Retinal pigment epithelial cell (primary cell): ENCODE measurements at regions not wholly inside any gene's neighbourhood (a gene's known extent, or its start where the extent isn't known, plus 50 kb on each side); places are given as distances from the start of the nearest gene placed in this dataset.

ENCODE experiments used
- DNase-seq: peaks from one replicate; pipeline ENCODE4 v3.0.0-alpha.2; 2010; ENCODE audit warnings: low read depth
- H3K4me3 ChIP-seq: 2 replicates; pipeline ENCODE4 v1.5.1; 2011; ENCODE audit warnings: mild to moderate bottlenecking, low read length, control low read depth, moderate library complexity
- TF ChIP-seq, protein P1 (sequence below): conservative IDR thresholded peaks from 2 replicates; pipeline ENCODE4 v1.5.1; 2011; ENCODE audit warnings: low read depth, low read length, control low read depth, inconsistent platforms

DNA sequence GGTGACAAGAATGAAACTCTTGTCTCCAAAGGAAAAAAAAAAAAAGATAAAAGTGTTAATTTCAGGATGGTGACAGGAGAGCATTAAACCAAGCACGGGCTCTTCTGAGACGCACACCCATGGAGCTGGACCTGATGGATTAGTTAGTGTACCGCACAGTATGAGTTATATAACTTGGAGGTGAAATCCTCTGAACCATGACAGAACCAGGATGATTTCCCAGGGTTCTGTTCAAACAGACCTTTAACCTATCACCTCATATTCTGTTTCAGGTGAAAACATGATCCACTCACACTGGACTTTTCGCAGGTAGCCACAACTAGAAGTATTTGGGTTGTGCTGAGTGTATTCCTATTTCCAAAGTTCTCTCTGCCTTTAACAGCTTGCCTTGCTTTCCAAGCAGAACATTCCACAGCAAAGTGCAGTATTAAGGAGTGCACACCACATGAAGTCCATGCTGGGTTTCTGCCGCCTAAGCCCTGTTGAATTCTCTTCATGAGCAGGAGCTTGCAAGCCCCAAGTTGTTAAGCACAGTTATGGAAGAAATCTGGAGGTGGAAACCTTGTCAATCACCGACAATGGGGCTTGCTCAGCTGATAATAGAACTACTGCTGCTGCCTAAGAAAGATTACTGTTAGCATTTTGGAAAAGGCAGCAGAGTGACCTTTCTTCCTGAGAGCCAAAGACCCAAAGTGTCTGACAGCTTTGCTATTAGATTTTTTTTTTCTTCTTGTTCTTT is 461.7 kb downstream of the TLE1 start:
- DNase-seq: no peak
- TF ChIP-seq, protein P1, sequence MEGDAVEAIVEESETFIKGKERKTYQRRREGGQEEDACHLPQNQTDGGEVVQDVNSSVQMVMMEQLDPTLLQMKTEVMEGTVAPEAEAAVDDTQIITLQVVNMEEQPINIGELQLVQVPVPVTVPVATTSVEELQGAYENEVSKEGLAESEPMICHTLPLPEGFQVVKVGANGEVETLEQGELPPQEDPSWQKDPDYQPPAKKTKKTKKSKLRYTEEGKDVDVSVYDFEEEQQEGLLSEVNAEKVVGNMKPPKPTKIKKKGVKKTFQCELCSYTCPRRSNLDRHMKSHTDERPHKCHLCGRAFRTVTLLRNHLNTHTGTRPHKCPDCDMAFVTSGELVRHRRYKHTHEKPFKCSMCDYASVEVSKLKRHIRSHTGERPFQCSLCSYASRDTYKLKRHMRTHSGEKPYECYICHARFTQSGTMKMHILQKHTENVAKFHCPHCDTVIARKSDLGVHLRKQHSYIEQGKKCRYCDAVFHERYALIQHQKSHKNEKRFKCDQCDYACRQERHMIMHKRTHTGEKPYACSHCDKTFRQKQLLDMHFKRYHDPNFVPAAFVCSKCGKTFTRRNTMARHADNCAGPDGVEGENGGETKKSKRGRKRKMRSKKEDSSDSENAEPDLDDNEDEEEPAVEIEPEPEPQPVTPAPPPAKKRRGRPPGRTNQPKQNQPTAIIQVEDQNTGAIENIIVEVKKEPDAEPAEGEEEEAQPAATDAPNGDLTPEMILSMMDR: no peak
- no peak overlapping the region for H3K4me3 ChIP-seq

GRCh38 chr9:81225596-81225995 is 463.8 kb downstream of the TLE1 start:
- H3K4me3 ChIP-seq: no peak overlapping the region
- TF ChIP-seq, protein P1: no peak
- DNase-seq: no peak

DNA sequence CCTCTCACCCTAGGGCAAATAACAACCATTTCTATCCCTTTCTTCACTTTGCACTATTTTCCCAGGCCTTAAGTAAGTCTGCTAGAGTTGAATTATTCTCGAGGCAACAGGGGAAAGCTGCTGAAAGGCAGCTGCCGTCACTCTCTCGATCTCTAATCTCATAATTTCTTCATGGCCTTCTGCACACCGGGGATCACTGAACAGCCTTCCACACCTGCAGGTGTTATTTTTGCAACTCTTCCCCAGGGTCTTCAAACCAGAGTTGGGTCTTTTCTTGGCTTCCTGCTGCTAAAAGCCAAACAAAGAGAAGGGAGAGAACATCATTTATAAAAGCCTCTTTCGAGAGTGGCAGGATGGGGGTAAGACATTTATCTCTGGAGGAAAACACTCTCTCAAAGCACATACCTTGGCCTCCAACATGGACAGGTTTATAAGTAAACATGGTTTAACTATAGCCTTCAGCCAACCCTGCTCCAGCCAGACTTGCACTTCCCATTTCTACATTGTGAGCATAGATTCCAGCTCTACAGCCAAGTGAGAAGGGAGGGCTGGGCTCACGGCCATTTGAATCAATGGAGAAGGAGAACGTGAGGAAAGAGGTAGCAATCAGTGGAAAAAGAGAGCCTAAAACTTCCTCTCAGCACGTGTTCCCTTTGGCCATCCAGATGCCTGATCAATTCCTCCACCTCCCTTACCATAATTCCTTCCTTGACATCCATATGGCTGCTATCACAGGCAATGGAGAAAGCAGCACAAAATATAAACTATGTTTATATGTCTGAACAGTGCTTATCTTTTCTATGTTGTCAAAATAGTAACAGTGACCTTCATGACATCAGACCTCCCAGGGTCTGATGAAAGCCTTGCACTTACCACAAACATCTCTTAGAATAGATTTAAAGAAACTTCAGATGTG is 464.9 kb downstream of the TLE1 start:
- H3K4me3 ChIP-seq: no peak overlapping the region
- DNase-seq: no peak
- TF ChIP-seq, protein P1: no peak

- TF ChIP-seq, protein P1: no peak
- H3K4me3 ChIP-seq: no peak overlapping the region
- no peak for DNase-seq
Measured at GRCh38 chr9:81214975-81215374, 474.4 kb downstream of the TLE1 start.

GRCh38 chr9:81213456-81213855 is 475.9 kb downstream of the TLE1 start:
- DNase-seq: no peak
- TF ChIP-seq, protein P1: no peak
- no peak overlapping the region for H3K4me3 ChIP-seq

DNA sequence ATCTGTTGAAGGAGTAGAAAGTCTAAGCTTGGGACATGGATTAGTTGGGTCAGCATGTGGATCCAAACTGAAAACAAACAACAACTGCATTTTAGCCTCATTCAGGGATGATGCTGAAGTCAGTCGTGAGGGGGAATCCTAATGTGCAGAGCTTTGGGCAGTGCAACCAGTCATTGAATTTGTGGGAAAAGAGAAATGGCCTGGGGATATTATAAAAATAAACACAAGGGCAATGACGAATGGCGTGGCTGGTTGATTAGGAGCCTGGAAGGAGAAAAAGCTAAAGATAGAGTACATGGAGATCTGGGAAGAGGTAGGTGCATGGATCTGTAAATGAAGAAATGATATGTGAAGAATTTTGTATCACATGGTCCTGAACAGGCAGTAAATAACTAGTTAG is 477.6 kb downstream of the TLE1 start:
- TF ChIP-seq, protein P1: no peak
- DNase-seq: no peak
- H3K4me3 ChIP-seq: no peak overlapping the region
